Keratinocyte (primary cell): ENCODE measurements at regions not wholly inside any gene's neighbourhood (a gene's known extent, or its start where the extent isn't known, plus 50 kb on each side); places are given as distances from the start of the nearest gene placed in this dataset.

Source experiments
- CTCF ChIP-seq, 3 experiments: IDR thresholded peaks in 1 of 3; conservative IDR thresholded peaks in 1 of 3; optimal IDR thresholded peaks in 1 of 3; 2 replicates in 2 of 3; 3 replicates in 1 of 3; pipeline versions ENCODE3 to v1.5.1; 2011; ENCODE audit warnings: low read length in 3 of 3, mild to moderate bottlenecking in 3 of 3, moderate library complexity in 2 of 3, control low read depth in 1 of 3, inconsistent platforms in 1 of 3; ENCODE audit not compliant: insufficient read depth in 2 of 3; ENCODE audit errors: extremely low read depth in 1 of 3
- EZH2 ChIP-seq: IDR thresholded peaks from one replicate; pipeline ENCODE4 v1.6.1; 2012; ENCODE audit warnings: inconsistent platforms, mild to moderate bottlenecking, low read length, moderate library complexity

GRCh38 chr20:40535816-40536215 is 153.2 kb downstream of the MAFB start:
- TF ChIP-seq CTCF (optimal IDR thresholded peaks at IDR 0.05 in 1 of 3, IDR thresholded peaks at IDR 0.05 in 1 of 3, conservative IDR thresholded peaks at IDR 0.05 in 1 of 3; ENCODE audit: extremely low read depth in 1 of 3, insufficient read depth in 2 of 3, low read length in 3 of 3) (no peak), EZH2 (no peak)
